ENCODE measurements at regions not wholly inside any gene's neighbourhood (a gene's known extent, or its start where the extent isn't known, plus 50 kb on each side); places are given as distances from the start of the nearest gene placed in this dataset.

GRCh38 chr10:113463777-113464176 lies 89.1 kb upstream of the HABP2 start:
- no peak for TF ChIP-seq CTCF (conservative IDR thresholded peaks at IDR 0.05 in 1 of 2, IDR thresholded peaks at IDR 0.05 in 1 of 2; ENCODE audit: low read depth in 1 of 2, low read length in 2 of 2)
- no peak for TF ChIP-seq EZH2 (IDR thresholded peaks at IDR 0.05; ENCODE audit: low read length, missing control alignments)

Data from fibroblast of lung (primary cell).